Endothelial cell of umbilical vein (primary cell): ENCODE measurements at regions not wholly inside any gene's neighbourhood (a gene's known extent, or its start where the extent isn't known, plus 50 kb on each side); places are given as distances from the start of the nearest gene placed in this dataset.

Experiments used
- BruUV-seq: library from RNA; stranded (reverse); fragments of 400-500 nt; replicated peaks from 2 replicates; lab custom pipeline; 2021; lab: Mats Ljungman, UMichigan
- CTCF ChIA-PET: fragments of 300-600, 350-600 bp; sonication (Branson Sonifier 250); formaldehyde crosslinking; loops from one replicate; lab custom pipeline; 2021; ENCODE audit warnings: antibody characterized with exemption, inconsistent platforms; lab: Charles Lee
- POLR2A ChIA-PET: fragments of 300-600, 350-600 bp; sonication (Branson Sonifier 250); formaldehyde crosslinking; loops from one replicate; lab custom pipeline; 2021; ENCODE audit warnings: antibody characterized with exemption, inconsistent platforms; lab: Charles Lee
- DNase-seq: peaks from one replicate; pipeline ENCODE4 v3.0.0-alpha.2; 2011; ENCODE audit warnings: low read depth, low spot score
- FAIRE-seq: peaks from 2 replicates; lab custom pipeline; 2011; peaks lifted over from hg19 to GRCh38; lab: Jason Lieb, UNC
- H2AFZ ChIP-seq: 2 replicates; pipeline ENCODE4 v1.6.0; 2012; ENCODE audit warnings: low read depth, low read length, control low read depth, inconsistent platforms
- H3K27ac ChIP-seq: 2 replicates; pipeline ENCODE4 v1.5.1; 2011; ENCODE audit warnings: low read depth, mild to moderate bottlenecking, control low read depth, low read length, moderate library complexity; ENCODE audit not compliant: insufficient read depth
- H3K27me3 ChIP-seq, 2 experiments: 2 replicates each; pipeline versions ENCODE4 v1.6.0 to v1.6.1; 2011; ENCODE audit warnings: low read length in 2 of 2, mixed read lengths in 1 of 2; ENCODE audit not compliant: control insufficient read depth in 2 of 2, insufficient read depth in 2 of 2
- H3K36me3 ChIP-seq, 2 experiments: 2 replicates in 1 of 2; 3 replicates in 1 of 2; pipeline ENCODE4 v1.5.1; 2011; ENCODE audit warnings: low read length in 2 of 2, mild to moderate bottlenecking in 1 of 2, moderate library complexity in 1 of 2; ENCODE audit not compliant: control insufficient read depth in 2 of 2, insufficient read depth in 2 of 2; ENCODE audit errors: extremely low read depth in 1 of 2
- H3K4me1 ChIP-seq: 3 replicates; pipeline ENCODE4 v1.5.1; 2011; ENCODE audit warnings: mild to moderate bottlenecking, low read length; ENCODE audit not compliant: control insufficient read depth, insufficient read depth; ENCODE audit errors: extremely low read depth
- H3K4me2 ChIP-seq: 2 replicates; pipeline ENCODE4 v1.6.1; 2011; ENCODE audit warnings: low read length, control low read depth, mixed read lengths; ENCODE audit not compliant: insufficient read depth
- H3K4me3 ChIP-seq, 3 experiments: fragments of 200-600 bp in 1 of 3; sonication (generic), shearing (Covaris generic) in 1 of 3; replicated peaks in 1 of 3; 2 replicates each; pipeline ENCODE4 v1.5.1; 2011 to 2016; ENCODE audit warnings: control low read depth in 3 of 3, low read length in 3 of 3, mild to moderate bottlenecking in 2 of 3, inconsistent platforms in 1 of 3, low read depth in 1 of 3, moderate library complexity in 1 of 3; ENCODE audit not compliant: insufficient read depth in 1 of 3
- H3K79me2 ChIP-seq: 2 replicates; pipeline ENCODE4 v1.6.0; 2012; ENCODE audit warnings: low read length, inconsistent platforms; ENCODE audit not compliant: control insufficient read depth, insufficient read depth
- H3K9ac ChIP-seq: replicated peaks from 2 replicates; pipeline ENCODE3; 2011; ENCODE audit warnings: low read length, control low read depth; ENCODE audit not compliant: insufficient read depth; ENCODE audit errors: extremely low read depth
- H3K9me1 ChIP-seq: replicated peaks from 3 replicates; pipeline ENCODE4 v1.6.0; 2011; ENCODE audit warnings: mild to moderate bottlenecking, low read length; ENCODE audit not compliant: control insufficient read depth, insufficient read depth; ENCODE audit errors: extremely low read depth
- H3K9me3 ChIP-seq: replicated peaks from 2 replicates; pipeline ENCODE4 v1.5.1; 2012; ENCODE audit warnings: low read length, inconsistent platforms; ENCODE audit not compliant: control insufficient read depth, insufficient read depth
- H4K20me1 ChIP-seq: replicated peaks from 2 replicates; pipeline ENCODE3; 2011; ENCODE audit warnings: mild to moderate bottlenecking, low read length; ENCODE audit not compliant: control insufficient read depth, insufficient read depth; ENCODE audit errors: extremely low read depth
- EZH2 ChIP-seq: IDR thresholded peaks from 2 replicates; pipeline ENCODE4 v1.6.1; 2012; ENCODE audit warnings: borderline replicate concordance, low read depth, mild to moderate bottlenecking, moderate library complexity, low read length, inconsistent platforms; ENCODE audit not compliant: severe bottlenecking
- FOS ChIP-seq: IDR thresholded peaks from 2 replicates; pipeline ENCODE4 v1.6.1; 2011; ENCODE audit warnings: mild to moderate bottlenecking, low read length, moderate library complexity, borderline replicate concordance; ENCODE audit not compliant: insufficient read depth
- GATA2 ChIP-seq: IDR thresholded peaks from 2 replicates; pipeline ENCODE4 v1.7.0; 2011; ENCODE audit warnings: low read depth, mild to moderate bottlenecking, moderate library complexity, mixed read lengths, low read length; ENCODE audit not compliant: insufficient read length, insufficient read depth
- JUN ChIP-seq: IDR thresholded peaks from 2 replicates; pipeline ENCODE4 v1.6.1; 2011; ENCODE audit warnings: borderline replicate concordance, low read depth; ENCODE audit not compliant: insufficient read length, insufficient read depth
- MYC ChIP-seq: IDR thresholded peaks from one replicate; pipeline ENCODE4 v1.6.1; 2011; ENCODE audit warnings: mild to moderate bottlenecking, low read depth, low read length
- POLR2A ChIP-seq: IDR thresholded peaks from 2 replicates; pipeline ENCODE4 v1.6.1; 2012; ENCODE audit warnings: low read depth, mild to moderate bottlenecking, control low read depth, low read length
- POLR2AphosphoS5 ChIP-seq: IDR thresholded peaks from 2 replicates; pipeline ENCODE4 v1.6.1; 2012; ENCODE audit warnings: low read depth, mild to moderate bottlenecking, control low read depth, low read length, moderate library complexity; ENCODE audit not compliant: insufficient read depth
- dilution Hi-C: fragments of 300-500 bp; cut with MboI; formaldehyde crosslinking; loops from one replicate; pipeline ENCODE4 v1.15.0; 2019; ENCODE audit warnings: low sequenced_read_pairs; ENCODE audit not compliant: extremely low pct_ligation_motif_present
- intact Hi-C: fragments of 100-400 bp; cut with micrococcal nuclease; formaldehyde crosslinking; loops from one replicate; pipeline ENCODE4 v1.10.0; 2022
- TF ChIP-seq, protein P1 (sequence below): IDR thresholded peaks from 2 replicates; pipeline ENCODE4 v1.6.1; 2011; ENCODE audit not compliant: insufficient read depth, insufficient read length
- TF ChIP-seq, protein P2 (sequence below), 2 donors: IDR thresholded peaks; 1 replicate in 1 of 2; 2 replicates in 1 of 2; pipeline ENCODE4 v1.5.1; 2011; ENCODE audit warnings: low read length in 2 of 2, mild to moderate bottlenecking in 2 of 2, moderate library complexity in 2 of 2, control low read depth in 1 of 2, inconsistent platforms in 1 of 2, low read depth in 1 of 2; ENCODE audit not compliant: insufficient read depth in 1 of 2; ENCODE audit errors: extremely low read depth in 1 of 2

DNA sequence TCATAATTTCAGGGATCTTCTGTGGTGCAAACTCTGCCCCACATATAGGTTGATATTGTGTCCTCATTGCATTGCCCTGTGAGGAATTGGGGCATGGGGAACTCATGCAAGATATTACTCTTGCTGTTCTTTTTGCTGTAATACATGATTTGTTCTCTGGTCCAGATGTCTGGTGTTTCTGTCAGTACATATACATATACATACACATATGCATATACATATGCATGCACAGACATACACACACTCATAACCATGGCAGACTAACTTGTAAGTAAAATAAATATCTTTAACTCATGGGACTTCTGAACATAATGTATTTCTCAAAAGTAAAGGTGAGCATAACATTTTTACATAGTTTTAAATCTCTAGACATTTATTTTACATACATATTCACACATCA is 438.3 kb downstream of the CD109 start:
- Histone ChIP-seq H3K4me3 (no peak overlapping the region), H3K4me2 (no peak overlapping the region), H3K27ac (no peak overlapping the region), H3K79me2 (no peaks in the 10 kb centered on the region), H3K9ac (no peak overlapping the region), H2AFZ (no peak overlapping the region), H4K20me1 (no peaks in the 10 kb centered on the region), H3K27me3 (no peaks in the 10 kb centered on the region), H3K9me3 (no peaks in the 10 kb centered on the region), H3K9me1 (no peaks in the 10 kb centered on the region), H3K36me3 (no peaks in the 10 kb centered on the region), H3K4me1 (peaks cover 24% of the 10 kb centered on the region)
- BruUV-seq, result no TSS peak
- intact Hi-C loops, result no loop called here
- no peak for FAIRE-seq
- TF ChIP-seq, protein P1, sequence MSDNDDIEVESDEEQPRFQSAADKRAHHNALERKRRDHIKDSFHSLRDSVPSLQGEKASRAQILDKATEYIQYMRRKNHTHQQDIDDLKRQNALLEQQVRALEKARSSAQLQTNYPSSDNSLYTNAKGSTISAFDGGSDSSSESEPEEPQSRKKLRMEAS, result no peak
- TF ChIP-seq FOS (no peak), JUN (no peak), GATA2 (no peak), EZH2 (no peak), POLR2A (no peak), MYC (no peak), POLR2AphosphoS5 (no peak)
- TF ChIP-seq, protein P2, sequence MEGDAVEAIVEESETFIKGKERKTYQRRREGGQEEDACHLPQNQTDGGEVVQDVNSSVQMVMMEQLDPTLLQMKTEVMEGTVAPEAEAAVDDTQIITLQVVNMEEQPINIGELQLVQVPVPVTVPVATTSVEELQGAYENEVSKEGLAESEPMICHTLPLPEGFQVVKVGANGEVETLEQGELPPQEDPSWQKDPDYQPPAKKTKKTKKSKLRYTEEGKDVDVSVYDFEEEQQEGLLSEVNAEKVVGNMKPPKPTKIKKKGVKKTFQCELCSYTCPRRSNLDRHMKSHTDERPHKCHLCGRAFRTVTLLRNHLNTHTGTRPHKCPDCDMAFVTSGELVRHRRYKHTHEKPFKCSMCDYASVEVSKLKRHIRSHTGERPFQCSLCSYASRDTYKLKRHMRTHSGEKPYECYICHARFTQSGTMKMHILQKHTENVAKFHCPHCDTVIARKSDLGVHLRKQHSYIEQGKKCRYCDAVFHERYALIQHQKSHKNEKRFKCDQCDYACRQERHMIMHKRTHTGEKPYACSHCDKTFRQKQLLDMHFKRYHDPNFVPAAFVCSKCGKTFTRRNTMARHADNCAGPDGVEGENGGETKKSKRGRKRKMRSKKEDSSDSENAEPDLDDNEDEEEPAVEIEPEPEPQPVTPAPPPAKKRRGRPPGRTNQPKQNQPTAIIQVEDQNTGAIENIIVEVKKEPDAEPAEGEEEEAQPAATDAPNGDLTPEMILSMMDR (IDR thresholded peaks at IDR 0.05; ENCODE audit: extremely low read depth in 1 of 2, insufficient read depth in 1 of 2, low read depth in 1 of 2, low read length in 2 of 2), result no peak
- DNase-seq, result no peak
- dilution Hi-C loops, result no loop called here
- ChIA-PET POLR2A (no interaction called here), CTCF (no interaction called here)
